ENCODE measurements at regions not wholly inside any gene's neighbourhood (a gene's known extent, or its start where the extent isn't known, plus 50 kb on each side); places are given as distances from the start of the nearest gene placed in this dataset.

DNA sequence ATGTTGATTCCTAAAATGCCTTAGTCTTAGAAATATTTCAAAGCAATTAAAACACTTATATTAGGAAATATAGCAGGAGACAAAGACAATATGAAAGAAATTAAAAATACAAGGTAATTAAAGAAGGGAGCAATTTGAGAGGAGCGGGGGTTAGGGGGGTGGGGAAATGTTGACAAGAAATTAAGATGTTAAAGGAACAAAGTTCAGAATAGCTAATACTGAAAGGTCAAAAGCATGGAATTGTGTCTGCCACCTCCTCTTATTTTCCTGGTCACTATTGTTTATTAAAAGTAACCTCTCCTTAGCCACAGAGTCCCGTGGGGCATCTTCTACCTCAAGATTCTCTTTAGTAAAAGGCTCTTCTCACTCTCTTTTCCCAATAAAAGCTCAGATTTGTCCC lies 244.1 kb downstream of the MREG start:
- no peak overlapping the region for H3K4me3 ChIP-seq (ENCODE audit: control extremely low read depth in 1 of 5, extremely low read depth in 1 of 5, insufficient read depth in 1 of 5, low read depth in 2 of 5, low read length in 4 of 5)
- no peaks in the 10 kb centered on the region for H3K9me3 ChIP-seq (ENCODE audit: control extremely low read depth in 1 of 3, control insufficient read depth in 2 of 3, insufficient read depth in 1 of 3, low read length in 2 of 3)
- no peak overlapping the region for H3K9ac ChIP-seq (ENCODE audit: low read length)
- H3K27me3 ChIP-seq (replicated peaks in 1 of 4; ENCODE audit: control extremely low read depth in 1 of 4, control insufficient read depth in 3 of 4, insufficient read depth in 4 of 4, low read length in 3 of 4): peaks cover 0 to 14% (median 0%) of the 10 kb centered on the region in 4 experiments
- H3K4me1 Mint-ChIP-seq: no peaks in the 10 kb centered on the region
- H3K27ac ChIP-seq (ENCODE audit: low read length in 2 of 2): no peak overlapping the region
- H3K79me2 ChIP-seq (ENCODE audit: control insufficient read depth, insufficient read depth, low read length): no peaks in the 10 kb centered on the region
- H3K4me1 ChIP-seq (ENCODE audit: control insufficient read depth in 2 of 2, insufficient read depth in 2 of 2, low read length in 2 of 2): no peaks in the 10 kb centered on the region
- WGBS (ENCODE audit: insufficient coverage): 100% methylated on average over 2 of the region's 2 CpGs
- no peak overlapping the region for H3K27ac Mint-ChIP-seq
- no peaks in the 10 kb centered on the region for H3K9me3 Mint-ChIP-seq (ENCODE audit: insufficient read depth)
- H2AFZ ChIP-seq (ENCODE audit: insufficient read depth, low read depth, low read length, poor library complexity, severe bottlenecking): no peak overlapping the region
- H3K4me3 Mint-ChIP-seq: no peak overlapping the region
- DNase-seq: no peak
- ChIA-PET POLR2A (no interaction called here), CTCF (no interaction called here)
- intact Hi-C loops (cut with micrococcal nuclease): no loop called here
- ATAC-seq (ENCODE audit: low read depth): no peak
- H3K4me2 ChIP-seq (replicated peaks; ENCODE audit: low read depth, low read length, poor library complexity, severe bottlenecking): no peak overlapping the region
- TF ChIP-seq EZH2 (IDR thresholded peaks at IDR 0.05; ENCODE audit: borderline replicate concordance, insufficient read depth, low read depth, low read length, poor library complexity, severe bottlenecking): no peak
- TF ChIP-seq, protein P1, sequence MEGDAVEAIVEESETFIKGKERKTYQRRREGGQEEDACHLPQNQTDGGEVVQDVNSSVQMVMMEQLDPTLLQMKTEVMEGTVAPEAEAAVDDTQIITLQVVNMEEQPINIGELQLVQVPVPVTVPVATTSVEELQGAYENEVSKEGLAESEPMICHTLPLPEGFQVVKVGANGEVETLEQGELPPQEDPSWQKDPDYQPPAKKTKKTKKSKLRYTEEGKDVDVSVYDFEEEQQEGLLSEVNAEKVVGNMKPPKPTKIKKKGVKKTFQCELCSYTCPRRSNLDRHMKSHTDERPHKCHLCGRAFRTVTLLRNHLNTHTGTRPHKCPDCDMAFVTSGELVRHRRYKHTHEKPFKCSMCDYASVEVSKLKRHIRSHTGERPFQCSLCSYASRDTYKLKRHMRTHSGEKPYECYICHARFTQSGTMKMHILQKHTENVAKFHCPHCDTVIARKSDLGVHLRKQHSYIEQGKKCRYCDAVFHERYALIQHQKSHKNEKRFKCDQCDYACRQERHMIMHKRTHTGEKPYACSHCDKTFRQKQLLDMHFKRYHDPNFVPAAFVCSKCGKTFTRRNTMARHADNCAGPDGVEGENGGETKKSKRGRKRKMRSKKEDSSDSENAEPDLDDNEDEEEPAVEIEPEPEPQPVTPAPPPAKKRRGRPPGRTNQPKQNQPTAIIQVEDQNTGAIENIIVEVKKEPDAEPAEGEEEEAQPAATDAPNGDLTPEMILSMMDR (IDR thresholded peaks at IDR 0.05): no peak
- H4K20me1 ChIP-seq (ENCODE audit: control insufficient read depth, insufficient read depth, low read length, poor library complexity, severe bottlenecking): no peaks in the 10 kb centered on the region
- H3K36me3 ChIP-seq (replicated peaks in 1 of 2; ENCODE audit: control extremely low read depth in 1 of 2, control insufficient read depth in 1 of 2, extremely low read depth in 1 of 2, insufficient read depth in 2 of 2, low read length in 1 of 2): no peaks in the 10 kb centered on the region
- H3K27me3 Mint-ChIP-seq: peaks cover 29% of the 10 kb centered on the region

DNA sequence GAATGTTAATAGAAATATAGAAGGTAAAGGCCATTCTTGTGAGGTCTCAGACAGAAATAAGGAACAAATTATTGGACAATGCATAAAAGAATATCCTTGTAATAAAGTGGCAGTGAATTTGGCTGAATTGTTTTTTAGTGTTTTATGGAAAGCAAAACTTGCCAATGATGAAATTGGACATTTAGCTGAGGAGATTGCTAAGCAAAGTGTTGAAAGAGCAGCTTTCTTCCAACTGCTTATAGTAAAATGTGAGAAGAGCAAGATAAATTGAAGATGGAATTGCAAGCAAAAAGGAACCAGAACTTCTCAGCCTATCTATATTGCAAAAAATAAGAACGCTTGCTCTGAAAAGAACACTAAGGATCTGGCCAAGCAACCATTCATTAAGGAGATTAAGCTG lies 245.7 kb downstream of the MREG start:
- H3K27ac ChIP-seq (ENCODE audit: low read length in 2 of 2): no peak overlapping the region
- H3K79me2 ChIP-seq (ENCODE audit: control insufficient read depth, insufficient read depth, low read length): no peaks in the 10 kb centered on the region
- ATAC-seq (ENCODE audit: low read depth): no peak
- no peaks in the 10 kb centered on the region for H3K9me3 ChIP-seq (ENCODE audit: control extremely low read depth in 1 of 3, control insufficient read depth in 2 of 3, insufficient read depth in 1 of 3, low read length in 2 of 3)
- no peak overlapping the region for H3K4me2 ChIP-seq (replicated peaks; ENCODE audit: low read depth, low read length, poor library complexity, severe bottlenecking)
- TF ChIP-seq, protein P1 (IDR thresholded peaks at IDR 0.05): no peak
- no peak for TF ChIP-seq EZH2 (IDR thresholded peaks at IDR 0.05; ENCODE audit: borderline replicate concordance, insufficient read depth, low read depth, low read length, poor library complexity, severe bottlenecking)
- WGBS (ENCODE audit: insufficient coverage): no CpG with 5 or more reads among the region's 1 CpG
- ChIA-PET CTCF (no interaction called here), POLR2A (no interaction called here)
- DNase-seq: no peak
- H2AFZ ChIP-seq (ENCODE audit: insufficient read depth, low read depth, low read length, poor library complexity, severe bottlenecking): no peak overlapping the region
- H3K4me1 ChIP-seq (ENCODE audit: control insufficient read depth in 2 of 2, insufficient read depth in 2 of 2, low read length in 2 of 2): no peaks in the 10 kb centered on the region
- intact Hi-C loops (cut with micrococcal nuclease): no loop called here
- Mint-ChIP-seq H3K27me3 (peaks cover 27% of the 10 kb centered on the region), H3K4me1 (no peaks in the 10 kb centered on the region), H3K4me3 (no peak overlapping the region), H3K27ac (no peak overlapping the region), H3K9me3 (ENCODE audit: insufficient read depth) (no peaks in the 10 kb centered on the region)
- H3K36me3 ChIP-seq (replicated peaks in 1 of 2; ENCODE audit: control extremely low read depth in 1 of 2, control insufficient read depth in 1 of 2, extremely low read depth in 1 of 2, insufficient read depth in 2 of 2, low read length in 1 of 2): no peaks in the 10 kb centered on the region
- H3K4me3 ChIP-seq (ENCODE audit: control extremely low read depth in 1 of 5, extremely low read depth in 1 of 5, insufficient read depth in 1 of 5, low read depth in 2 of 5, low read length in 4 of 5): no peak overlapping the region
- H3K9ac ChIP-seq (ENCODE audit: low read length): no peak overlapping the region
- H3K27me3 ChIP-seq (replicated peaks in 1 of 4; ENCODE audit: control extremely low read depth in 1 of 4, control insufficient read depth in 3 of 4, insufficient read depth in 4 of 4, low read length in 3 of 4): peaks cover 0 to 10% (median 0%) of the 10 kb centered on the region in 4 experiments
- H4K20me1 ChIP-seq (ENCODE audit: control insufficient read depth, insufficient read depth, low read length, poor library complexity, severe bottlenecking): no peaks in the 10 kb centered on the region
